ENCODE measurements at regions not wholly inside any gene's neighbourhood (a gene's known extent, or its start where the extent isn't known, plus 50 kb on each side); places are given as distances from the start of the nearest gene placed in this dataset.

GRCh38 chr10:105718207-105718995, 1077.3 kb downstream of the SORCS3 start:
- TF ChIP-seq POLR2AphosphoS5 (IDR thresholded peaks at IDR 0.05) (no peak), POLR2A (IDR thresholded peaks at IDR 0.05) (no peak)

All from spleen (tissue), 3 donors.